Left hindlimb (tissue), 1 donor: ENCODE measurements at regions not wholly inside any gene's neighbourhood (a gene's known extent, or its start where the extent isn't known, plus 50 kb on each side); places are given as distances from the start of the nearest gene placed in this dataset.

Experiments
- DNase-seq: peaks from one replicate; pipeline ENCODE4 v3.0.0-alpha.2; 2018

- DNase-seq, result no peak
Measured at GRCh38 chr4:11497212-11497806, 68.6 kb upstream of the HS3ST1 start.

- DNase-seq, result no peak
Measured at GRCh38 chr4:11496351-11496829, 67.7 kb upstream of the HS3ST1 start.

GRCh38 chr4:11495818-11496217 lies 67.1 kb upstream of the HS3ST1 start:
- no peak for DNase-seq

GRCh38 chr4:11495291-11495690 lies 66.6 kb upstream of the HS3ST1 start:
- no peak for DNase-seq

- DNase-seq, result no peak
Measured at GRCh38 chr4:11494232-11494631, 65.5 kb upstream of the HS3ST1 start.

GRCh38 chr4:11489453-11490083 lies 60.9 kb upstream of the HS3ST1 start:
- no peak for DNase-seq

GRCh38 chr4:11488657-11489452 lies 60.2 kb upstream of the HS3ST1 start:
- DNase-seq, result no peak

GRCh38 chr4:11487868-11488544 lies 59.3 kb upstream of the HS3ST1 start:
- DNase-seq, result no peak

GRCh38 chr4:11487139-11487538 lies 58.4 kb upstream of the HS3ST1 start:
- DNase-seq, result no peak

- DNase-seq, result no peak
Measured at GRCh38 chr4:11485926-11486325, 57.2 kb upstream of the HS3ST1 start.

- no peak for DNase-seq
Measured at GRCh38 chr4:11484531-11484930, 55.8 kb upstream of the HS3ST1 start.

GRCh38 chr4:11483046-11483445 lies 54.4 kb upstream of the HS3ST1 start:
- no peak for DNase-seq

- DNase-seq, result no peak
Measured at GRCh38 chr4:11480683-11481082, 52.0 kb upstream of the HS3ST1 start.
